GM20000 (cell line): ENCODE measurements at regions not wholly inside any gene's neighbourhood (a gene's known extent, or its start where the extent isn't known, plus 50 kb on each side); places are given as distances from the start of the nearest gene placed in this dataset.

Experiments
- DNase-seq: peaks from one replicate; pipeline ENCODE4 v3.0.0; 2012; ENCODE audit warnings: low spot score
- CTCF ChIP-seq: IDR thresholded peaks from 2 replicates; pipeline ENCODE4 v1.5.1; 2012; ENCODE audit warnings: mild to moderate bottlenecking, control low read depth; ENCODE audit errors: extremely low read depth, missing control alignments

GRCh38 chrX:723781-724180 is 93.2 kb downstream of the SHOX start:
- no peak for DNase-seq
- TF ChIP-seq CTCF: no peak

GRCh38 chrX:721354-721753 is 90.8 kb downstream of the SHOX start:
- no peak for TF ChIP-seq CTCF
- no peak for DNase-seq

GRCh38 chrX:720825-721224 is 90.2 kb downstream of the SHOX start:
- DNase-seq: no peak
- no peak for TF ChIP-seq CTCF

DNA sequence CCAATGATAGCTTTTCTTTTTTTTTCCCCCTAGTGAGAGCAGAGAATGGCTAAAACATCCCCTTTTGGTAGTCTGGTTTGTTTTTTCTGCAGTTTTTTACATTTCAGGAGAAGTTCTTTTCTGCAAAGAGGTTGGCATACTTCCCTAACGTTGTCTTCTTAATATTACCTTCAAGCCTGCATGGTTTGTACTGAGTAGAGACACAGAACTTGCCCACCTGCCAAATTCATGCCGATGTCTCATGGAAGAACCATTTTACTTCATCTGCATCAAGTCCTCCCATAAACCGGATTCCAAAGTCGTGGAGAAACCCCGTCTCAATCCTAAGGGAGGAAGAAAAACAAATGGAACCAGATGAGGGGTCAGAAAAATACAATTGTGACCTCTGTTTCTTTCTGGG is 89.7 kb downstream of the SHOX start:
- no peak for TF ChIP-seq CTCF
- no peak for DNase-seq

GRCh38 chrX:716136-716535 is 85.5 kb downstream of the SHOX start:
- TF ChIP-seq CTCF: no peak
- DNase-seq: no peak

GRCh38 chrX:714131-714530 is 83.5 kb downstream of the SHOX start:
- DNase-seq: no peak
- no peak for TF ChIP-seq CTCF
